ENCODE measurements at regions not wholly inside any gene's neighbourhood (a gene's known extent, or its start where the extent isn't known, plus 50 kb on each side); places are given as distances from the start of the nearest gene placed in this dataset.

- TF ChIP-seq FOXM1 (IDR thresholded peaks at IDR 0.05; ENCODE audit: borderline replicate concordance) (no peak), TARDBP (IDR thresholded peaks at IDR 0.05) (no peak), L3MBTL2 (conservative IDR thresholded peaks at IDR 0.05) (no peak), CTBP1 (IDR thresholded peaks at IDR 0.05; ENCODE audit: borderline replicate concordance) (no peak), ARNT (IDR thresholded peaks at IDR 0.05) (no peak), SUZ12 (IDR thresholded peaks at IDR 0.05) (no peak), LEF1 (IDR thresholded peaks at IDR 0.05; ENCODE audit: borderline replicate concordance) (no peak), FOXK2 (IDR thresholded peaks at IDR 0.05) (no peak), SP1 (IDR thresholded peaks at IDR 0.05) (no peak), NFRKB (IDR thresholded peaks at IDR 0.05) (no peak), ZNF384 (IDR thresholded peaks at IDR 0.05) (no peak), FOXA1 (IDR thresholded peaks at IDR 0.05) (no peak), BHLHE40 (IDR thresholded peaks at IDR 0.05; ENCODE audit: borderline replicate concordance) (no peak), HDGF (IDR thresholded peaks at IDR 0.05; ENCODE audit: borderline replicate concordance) (no peak), PKNOX1 (IDR thresholded peaks at IDR 0.05) (no peak), ELF4 (IDR thresholded peaks at IDR 0.05) (no peak)
- no peak for DNase-seq (ENCODE audit: extremely low spot score)
- ChIA-PET POLR2A (no interaction called here), CTCF (no interaction called here)
Observed at GRCh38 chr16:35731341-35732040, 2272.1 kb downstream of the TP53TG3F start.

GRCh38 chr16:35732046-35732810 lies 2272.8 kb downstream of the TP53TG3F start:
- TF ChIP-seq FOXK2 (IDR thresholded peaks at IDR 0.05) = no peak
- no peak for TF ChIP-seq FOXA1 (IDR thresholded peaks at IDR 0.05)
- TF ChIP-seq HDGF (IDR thresholded peaks at IDR 0.05; ENCODE audit: borderline replicate concordance) = no peak
- no peak for TF ChIP-seq SUZ12 (IDR thresholded peaks at IDR 0.05)
- TF ChIP-seq TARDBP (IDR thresholded peaks at IDR 0.05) = no peak
- no peak for TF ChIP-seq ZNF384 (IDR thresholded peaks at IDR 0.05)
- TF ChIP-seq ELF4 (IDR thresholded peaks at IDR 0.05) = no peak
- TF ChIP-seq FOXM1 (IDR thresholded peaks at IDR 0.05; ENCODE audit: borderline replicate concordance) = no peak
- TF ChIP-seq ARNT (IDR thresholded peaks at IDR 0.05) = no peak
- TF ChIP-seq SP1 (IDR thresholded peaks at IDR 0.05) = no peak
- no peak for TF ChIP-seq LEF1 (IDR thresholded peaks at IDR 0.05; ENCODE audit: borderline replicate concordance)
- no peak for TF ChIP-seq PKNOX1 (IDR thresholded peaks at IDR 0.05)
- no peak for TF ChIP-seq NFRKB (IDR thresholded peaks at IDR 0.05)
- no peak for TF ChIP-seq L3MBTL2 (conservative IDR thresholded peaks at IDR 0.05)
- TF ChIP-seq BHLHE40 (IDR thresholded peaks at IDR 0.05; ENCODE audit: borderline replicate concordance) = no peak
- TF ChIP-seq CTBP1 (IDR thresholded peaks at IDR 0.05; ENCODE audit: borderline replicate concordance) = no peak
- CTCF ChIA-PET = no interaction called here

GRCh38 chr16:35733278-35733965 lies 2274.0 kb downstream of the TP53TG3F start:
- no peak for DNase-seq (ENCODE audit: extremely low spot score)
- POLR2A ChIA-PET = no interaction called here
- CTCF ChIA-PET = no interaction called here
- no peak for TF ChIP-seq NFRKB (IDR thresholded peaks at IDR 0.05)
- no peak for TF ChIP-seq TARDBP (IDR thresholded peaks at IDR 0.05)
- TF ChIP-seq FOXM1 (IDR thresholded peaks at IDR 0.05; ENCODE audit: borderline replicate concordance) = no peak
- no peak for TF ChIP-seq CTBP1 (IDR thresholded peaks at IDR 0.05; ENCODE audit: borderline replicate concordance)
- no peak for TF ChIP-seq SP1 (IDR thresholded peaks at IDR 0.05)
- no peak for TF ChIP-seq L3MBTL2 (conservative IDR thresholded peaks at IDR 0.05)
- TF ChIP-seq FOXA1 (IDR thresholded peaks at IDR 0.05) = no peak
- TF ChIP-seq HDGF (IDR thresholded peaks at IDR 0.05; ENCODE audit: borderline replicate concordance) = no peak
- TF ChIP-seq ARNT (IDR thresholded peaks at IDR 0.05) = no peak
- TF ChIP-seq SUZ12 (IDR thresholded peaks at IDR 0.05) = no peak
- no peak for TF ChIP-seq ZNF384 (IDR thresholded peaks at IDR 0.05)
- TF ChIP-seq PKNOX1 (IDR thresholded peaks at IDR 0.05) = no peak
- no peak for TF ChIP-seq ELF4 (IDR thresholded peaks at IDR 0.05)
- TF ChIP-seq FOXK2 (IDR thresholded peaks at IDR 0.05) = no peak
- no peak for TF ChIP-seq LEF1 (IDR thresholded peaks at IDR 0.05; ENCODE audit: borderline replicate concordance)
- no peak for TF ChIP-seq BHLHE40 (IDR thresholded peaks at IDR 0.05; ENCODE audit: borderline replicate concordance)

More at GRCh38 chr16:35732046-35732810, 2272.8 kb downstream of the TP53TG3F start:
- DNase-seq (ENCODE audit: extremely low spot score) = no peak
- POLR2A ChIA-PET = no interaction called here

- no peak for TF ChIP-seq BHLHE40 (IDR thresholded peaks at IDR 0.05; ENCODE audit: borderline replicate concordance)
- no peak for DNase-seq (ENCODE audit: extremely low spot score)
- ChIA-PET CTCF (no interaction called here), POLR2A (no interaction called here)
Observed at GRCh38 chr16:35733971-35734702, 2274.7 kb downstream of the TP53TG3F start.

Measured in HEK293T (cell line).